ENCODE measurements at regions not wholly inside any gene's neighbourhood (a gene's known extent, or its start where the extent isn't known, plus 50 kb on each side); places are given as distances from the start of the nearest gene placed in this dataset.

DNA sequence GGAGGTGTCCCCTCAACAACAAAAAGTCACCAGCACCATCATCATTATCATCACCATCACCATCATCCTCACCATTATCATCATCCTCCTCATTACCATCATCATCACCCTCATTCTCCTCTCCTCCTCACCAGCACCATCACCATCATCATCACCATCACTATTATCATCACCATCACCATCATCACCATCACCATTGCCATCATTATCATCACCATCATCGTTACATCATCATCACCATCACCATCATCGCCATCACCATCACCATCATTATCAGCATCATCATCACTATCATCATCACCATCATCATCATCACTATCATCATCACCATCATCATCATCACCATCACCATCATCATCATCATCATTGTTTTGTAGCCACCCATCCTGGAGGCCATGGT lies 212.6 kb downstream of the MN1 start:
- Histone ChIP-seq H3K4me1 (no peaks in the 10 kb centered on the region), H3K4me3 (no peak overlapping the region), H3K27me3 (no peaks in the 10 kb centered on the region), H3K36me3 (no peaks in the 10 kb centered on the region), H3K27ac (no peak overlapping the region), H3K9me3 (no peaks in the 10 kb centered on the region)
- TF ChIP-seq, protein P1, sequence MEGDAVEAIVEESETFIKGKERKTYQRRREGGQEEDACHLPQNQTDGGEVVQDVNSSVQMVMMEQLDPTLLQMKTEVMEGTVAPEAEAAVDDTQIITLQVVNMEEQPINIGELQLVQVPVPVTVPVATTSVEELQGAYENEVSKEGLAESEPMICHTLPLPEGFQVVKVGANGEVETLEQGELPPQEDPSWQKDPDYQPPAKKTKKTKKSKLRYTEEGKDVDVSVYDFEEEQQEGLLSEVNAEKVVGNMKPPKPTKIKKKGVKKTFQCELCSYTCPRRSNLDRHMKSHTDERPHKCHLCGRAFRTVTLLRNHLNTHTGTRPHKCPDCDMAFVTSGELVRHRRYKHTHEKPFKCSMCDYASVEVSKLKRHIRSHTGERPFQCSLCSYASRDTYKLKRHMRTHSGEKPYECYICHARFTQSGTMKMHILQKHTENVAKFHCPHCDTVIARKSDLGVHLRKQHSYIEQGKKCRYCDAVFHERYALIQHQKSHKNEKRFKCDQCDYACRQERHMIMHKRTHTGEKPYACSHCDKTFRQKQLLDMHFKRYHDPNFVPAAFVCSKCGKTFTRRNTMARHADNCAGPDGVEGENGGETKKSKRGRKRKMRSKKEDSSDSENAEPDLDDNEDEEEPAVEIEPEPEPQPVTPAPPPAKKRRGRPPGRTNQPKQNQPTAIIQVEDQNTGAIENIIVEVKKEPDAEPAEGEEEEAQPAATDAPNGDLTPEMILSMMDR (IDR thresholded peaks at IDR 0.05 in 4 of 5, conservative IDR thresholded peaks at IDR 0.05 in 1 of 5), result no peak
- no peak for TF ChIP-seq POLR2A (IDR thresholded peaks at IDR 0.05)
- intact Hi-C loops (cut with DNase I; ENCODE audit: low total_unique reads) (no loop called here), in situ Hi-C loops (cut with MboI; ENCODE audit: low sequenced_read_pairs in 4 of 4) (no loop called here)
- DNase-seq, result no peak
- ATAC-seq, result no peak

- in situ Hi-C loops (cut with MboI; ENCODE audit: low sequenced_read_pairs in 4 of 4), result no loop called here
- ATAC-seq, result no peak
Measured at GRCh38 chr22:27591060-27591459, 210.5 kb downstream of the MN1 start.

DNA sequence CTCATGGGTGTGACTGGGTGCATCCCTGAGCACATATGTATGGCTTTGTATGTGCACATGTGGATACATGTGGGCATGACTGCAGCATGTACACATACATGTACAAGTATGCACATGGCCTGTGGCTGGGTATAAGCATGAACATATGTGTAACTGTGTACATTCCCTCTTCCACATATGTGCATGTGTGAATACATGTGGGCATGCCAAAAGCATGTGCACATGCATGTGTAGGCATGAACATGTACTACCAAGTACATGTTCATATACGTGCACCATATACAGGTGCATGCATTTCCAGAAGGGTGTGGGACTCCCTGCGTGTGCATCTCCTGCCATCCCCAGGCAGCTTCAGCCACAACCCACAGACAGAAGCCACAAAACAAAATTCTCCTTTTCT lies 208.2 kb downstream of the MN1 start:
- Histone ChIP-seq H3K27ac (no peak overlapping the region), H3K27me3 (no peaks in the 10 kb centered on the region), H3K4me1 (no peaks in the 10 kb centered on the region), H3K36me3 (no peaks in the 10 kb centered on the region), H3K9me3 (no peaks in the 10 kb centered on the region), H3K4me3 (no peak overlapping the region)
- TF ChIP-seq, protein P1 (IDR thresholded peaks at IDR 0.05 in 4 of 5, conservative IDR thresholded peaks at IDR 0.05 in 1 of 5), result no peak
- no peak for TF ChIP-seq POLR2A (IDR thresholded peaks at IDR 0.05)
- intact Hi-C loops (cut with DNase I; ENCODE audit: low total_unique reads) (no loop called here), in situ Hi-C loops (cut with MboI; ENCODE audit: low sequenced_read_pairs in 4 of 4) (no loop called here)
- no peak for ATAC-seq
- DNase-seq, result no peak

More at GRCh38 chr22:27591060-27591459, 210.5 kb downstream of the MN1 start:
- Histone ChIP-seq H3K36me3 (no peaks in the 10 kb centered on the region), H3K4me3 (no peak overlapping the region), H3K27me3 (no peaks in the 10 kb centered on the region), H3K4me1 (no peaks in the 10 kb centered on the region), H3K9me3 (no peaks in the 10 kb centered on the region), H3K27ac (no peak overlapping the region)
- intact Hi-C loops (cut with DNase I; ENCODE audit: low total_unique reads), result no loop called here
- TF ChIP-seq POLR2A (IDR thresholded peaks at IDR 0.05), result no peak
- TF ChIP-seq, protein P1 (IDR thresholded peaks at IDR 0.05 in 4 of 5, conservative IDR thresholded peaks at IDR 0.05 in 1 of 5), result no peak
- DNase-seq, result no peak

GRCh38 chr22:27594020-27594419 lies 207.5 kb downstream of the MN1 start:
- ATAC-seq (no peak), DNase-seq (no peak)
- H3K4me1 ChIP-seq, result no peaks in the 10 kb centered on the region
- no peak overlapping the region for H3K27ac ChIP-seq
- TF ChIP-seq, protein P1 (IDR thresholded peaks at IDR 0.05 in 4 of 5, conservative IDR thresholded peaks at IDR 0.05 in 1 of 5), result no peak
- TF ChIP-seq POLR2A (IDR thresholded peaks at IDR 0.05), result no peak
- H3K36me3 ChIP-seq, result no peaks in the 10 kb centered on the region
- no peaks in the 10 kb centered on the region for H3K27me3 ChIP-seq
- no peak overlapping the region for H3K4me3 ChIP-seq
- in situ Hi-C loops (cut with MboI; ENCODE audit: low sequenced_read_pairs in 4 of 4) (no loop called here), intact Hi-C loops (cut with DNase I; ENCODE audit: low total_unique reads) (no loop called here)
- no peaks in the 10 kb centered on the region for H3K9me3 ChIP-seq

DNA sequence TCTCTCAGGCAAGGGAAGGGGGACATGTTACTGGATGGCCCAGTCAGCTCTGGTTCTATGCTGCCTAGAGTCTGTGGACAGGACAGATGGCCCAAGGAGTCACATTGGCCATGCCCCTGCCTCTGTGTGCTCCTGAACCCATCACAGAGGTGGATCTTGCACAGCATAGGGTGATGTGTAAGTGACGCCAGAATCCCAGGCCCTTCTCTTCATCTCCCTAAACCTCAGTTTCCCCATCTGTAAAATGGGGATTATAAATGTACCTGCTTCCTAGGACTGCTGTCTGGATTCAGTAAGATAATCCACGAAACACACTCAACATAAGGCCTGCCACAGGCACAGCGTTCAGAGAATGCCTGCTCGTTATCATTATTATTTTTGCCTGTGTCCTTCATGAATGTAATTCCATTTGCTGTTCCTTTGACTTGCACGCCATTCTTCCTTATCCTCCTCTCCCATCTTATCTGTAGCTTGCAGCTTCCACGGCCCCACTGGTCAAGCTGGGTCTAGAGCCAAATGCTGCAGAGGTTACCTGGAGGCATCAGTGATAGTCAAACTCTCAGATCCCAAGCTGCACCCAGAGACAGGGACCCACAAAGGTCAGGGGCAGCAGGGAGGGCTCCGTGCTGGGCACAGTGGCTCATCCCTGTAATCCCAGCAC lies 207.0 kb downstream of the MN1 start:
- intact Hi-C loops (cut with DNase I; ENCODE audit: low total_unique reads) (no loop called here), in situ Hi-C loops (cut with MboI; ENCODE audit: low sequenced_read_pairs in 4 of 4) (no loop called here)
- Histone ChIP-seq H3K36me3 (no peaks in the 10 kb centered on the region), H3K4me3 (no peak overlapping the region), H3K4me1 (no peaks in the 10 kb centered on the region), H3K27ac (no peak overlapping the region), H3K9me3 (no peaks in the 10 kb centered on the region), H3K27me3 (no peaks in the 10 kb centered on the region)
- TF ChIP-seq, protein P1 (IDR thresholded peaks at IDR 0.05 in 4 of 5, conservative IDR thresholded peaks at IDR 0.05 in 1 of 5), result no peak
- no peak for TF ChIP-seq POLR2A (IDR thresholded peaks at IDR 0.05)
- DNase-seq (no peak), ATAC-seq (no peak)

All from gastrocnemius medialis (tissue), 4 donors.